IMR-90 (cell line): ENCODE measurements at regions not wholly inside any gene's neighbourhood (a gene's known extent, or its start where the extent isn't known, plus 50 kb on each side); places are given as distances from the start of the nearest gene placed in this dataset.

Experiments used
- BHLHE40 ChIP-seq: fragments of 150-350 bp; IDR thresholded peaks from 2 replicates; pipeline ENCODE4 v1.6.1; 2016; ENCODE audit warnings: mild to moderate bottlenecking, low read depth, low read length
- CEBPB ChIP-seq: IDR thresholded peaks from 2 replicates; pipeline ENCODE4 v1.6.1; 2012; ENCODE audit warnings: low read depth, low read length, improper control_type of control experiment
- CTCF ChIP-seq: conservative IDR thresholded peaks from 2 replicates; pipeline ENCODE4 v1.5.1; 2012; ENCODE audit warnings: mild to moderate bottlenecking, low read depth, low read length, improper control_type of control experiment
- ELK1 ChIP-seq: fragments of 150-350 bp; IDR thresholded peaks from 2 replicates; pipeline ENCODE4 v1.6.1; 2016; ENCODE audit warnings: low read depth, mild to moderate bottlenecking, low read length, moderate library complexity, borderline replicate concordance
- FOS ChIP-seq: fragments of 150-350 bp; IDR thresholded peaks from 2 replicates; pipeline ENCODE4 v1.6.1; 2016; ENCODE audit warnings: low read depth, low read length
- MAZ ChIP-seq: IDR thresholded peaks from 2 replicates; pipeline ENCODE4 v1.6.1; 2012; ENCODE audit warnings: low read depth, mild to moderate bottlenecking, low read length, improper control_type of control experiment, moderate library complexity, borderline replicate concordance
- NFE2L2 ChIP-seq: fragments of 150-350 bp; IDR thresholded peaks from 2 replicates; pipeline ENCODE4 v1.6.1; 2016; ENCODE audit warnings: low read depth, mild to moderate bottlenecking, low read length
- POLR2A ChIP-seq: IDR thresholded peaks from 2 replicates; pipeline ENCODE4 v1.6.1; 2012; ENCODE audit warnings: mild to moderate bottlenecking, low read depth, low read length
- RAD21 ChIP-seq: IDR thresholded peaks from 2 replicates; pipeline ENCODE4 v1.6.1; 2012; ENCODE audit warnings: low read length, improper control_type of control experiment
- RCOR1 ChIP-seq: IDR thresholded peaks from 2 replicates; pipeline ENCODE4 v1.6.1; 2012; ENCODE audit warnings: mild to moderate bottlenecking, low read length, improper control_type of control experiment; ENCODE audit not compliant: insufficient replicate concordance
- RFX5 ChIP-seq: IDR thresholded peaks from 2 replicates; pipeline ENCODE4 v1.8.0; 2012; ENCODE audit warnings: low read depth, mild to moderate bottlenecking, low read length, moderate library complexity
- USF2 ChIP-seq: fragments of 150-350 bp; IDR thresholded peaks from 2 replicates; pipeline ENCODE4 v1.6.1; 2017; ENCODE audit warnings: mild to moderate bottlenecking, antibody characterized with exemption, low read length, low read depth

- no peak for TF ChIP-seq CTCF
- TF ChIP-seq RFX5, result no peak
- TF ChIP-seq RCOR1, result no peak
- TF ChIP-seq RAD21, result no peak
- TF ChIP-seq POLR2A, result no peak
- TF ChIP-seq NFE2L2, result no peak
- no peak for TF ChIP-seq BHLHE40
- TF ChIP-seq USF2, result no peak
- no peak for TF ChIP-seq CEBPB
- TF ChIP-seq MAZ, result no peak
- TF ChIP-seq ELK1, result no peak
- TF ChIP-seq FOS, result no peak
Measured at GRCh38 chr6:55663914-55664313, 84.9 kb upstream of the HMGCLL1 start.
